Osteocyte (in vitro differentiated cells): ENCODE measurements at regions not wholly inside any gene's neighbourhood (a gene's known extent, or its start where the extent isn't known, plus 50 kb on each side); places are given as distances from the start of the nearest gene placed in this dataset.

ENCODE experiments used
- DNase-seq: peaks from one replicate; pipeline ENCODE4 v3.0.0; 2021; ENCODE audit warnings: mixed read lengths; ENCODE audit not compliant: unreplicated experiment; ENCODE audit errors: extremely low spot score
- H3K27ac Mint-ChIP-seq: one replicate; pipeline ENCODE4 v1.8.0; 2021; ENCODE audit warnings: mild to moderate bottlenecking, mixed read lengths; ENCODE audit not compliant: unreplicated experiment
- H3K27me3 Mint-ChIP-seq: one replicate; pipeline ENCODE4 v1.8.0; 2021; ENCODE audit warnings: mixed read lengths; ENCODE audit not compliant: unreplicated experiment
- H3K36me3 Mint-ChIP-seq: one replicate; pipeline ENCODE4 v1.8.0; 2021; ENCODE audit warnings: mixed read lengths; ENCODE audit not compliant: unreplicated experiment
- H3K4me1 Mint-ChIP-seq: one replicate; pipeline ENCODE4 v1.8.0; 2021; ENCODE audit warnings: mixed read lengths; ENCODE audit not compliant: unreplicated experiment
- H3K4me3 Mint-ChIP-seq: one replicate; pipeline ENCODE4 v1.8.0; 2021; ENCODE audit warnings: mild to moderate bottlenecking, moderate library complexity, mixed read lengths; ENCODE audit not compliant: unreplicated experiment
- H3K9me3 Mint-ChIP-seq: one replicate; pipeline ENCODE4 v1.8.0; 2021; ENCODE audit warnings: mixed read lengths; ENCODE audit not compliant: unreplicated experiment
- TF ChIP-seq, protein P1 (sequence below): fragments of 200-600 bp; sonication (generic); IDR thresholded peaks from 2 replicates; pipeline ENCODE4 v1.5.0; 2021; ENCODE audit warnings: antibody characterized with exemption, mild to moderate bottlenecking, moderate library complexity

DNA sequence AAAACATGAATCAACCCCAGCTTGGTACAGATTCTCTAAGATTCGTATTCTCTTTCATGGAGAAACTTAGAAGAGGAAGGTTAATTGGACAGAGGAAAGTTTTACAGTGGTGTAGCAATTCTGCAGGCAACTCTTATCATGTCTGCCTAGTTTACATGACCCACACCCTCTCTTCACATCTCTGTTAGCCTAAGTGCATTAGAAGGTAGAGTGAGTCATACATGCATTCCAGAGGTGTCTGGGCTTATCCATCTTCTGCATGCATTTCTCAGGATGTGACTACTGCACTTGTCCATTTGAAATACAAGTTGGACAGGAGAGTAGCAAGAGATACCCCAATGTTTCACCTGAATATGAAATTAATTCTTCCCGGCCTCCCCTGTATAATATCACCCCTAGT, 578.4 kb upstream of the NCAM2 start:
- H3K36me3 Mint-ChIP-seq, result no peaks in the 10 kb centered on the region
- no peak overlapping the region for H3K27ac Mint-ChIP-seq
- DNase-seq, result no peak
- H3K27me3 Mint-ChIP-seq, result no peaks in the 10 kb centered on the region
- TF ChIP-seq, protein P1, sequence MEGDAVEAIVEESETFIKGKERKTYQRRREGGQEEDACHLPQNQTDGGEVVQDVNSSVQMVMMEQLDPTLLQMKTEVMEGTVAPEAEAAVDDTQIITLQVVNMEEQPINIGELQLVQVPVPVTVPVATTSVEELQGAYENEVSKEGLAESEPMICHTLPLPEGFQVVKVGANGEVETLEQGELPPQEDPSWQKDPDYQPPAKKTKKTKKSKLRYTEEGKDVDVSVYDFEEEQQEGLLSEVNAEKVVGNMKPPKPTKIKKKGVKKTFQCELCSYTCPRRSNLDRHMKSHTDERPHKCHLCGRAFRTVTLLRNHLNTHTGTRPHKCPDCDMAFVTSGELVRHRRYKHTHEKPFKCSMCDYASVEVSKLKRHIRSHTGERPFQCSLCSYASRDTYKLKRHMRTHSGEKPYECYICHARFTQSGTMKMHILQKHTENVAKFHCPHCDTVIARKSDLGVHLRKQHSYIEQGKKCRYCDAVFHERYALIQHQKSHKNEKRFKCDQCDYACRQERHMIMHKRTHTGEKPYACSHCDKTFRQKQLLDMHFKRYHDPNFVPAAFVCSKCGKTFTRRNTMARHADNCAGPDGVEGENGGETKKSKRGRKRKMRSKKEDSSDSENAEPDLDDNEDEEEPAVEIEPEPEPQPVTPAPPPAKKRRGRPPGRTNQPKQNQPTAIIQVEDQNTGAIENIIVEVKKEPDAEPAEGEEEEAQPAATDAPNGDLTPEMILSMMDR, result no peak
- no peak overlapping the region for H3K4me3 Mint-ChIP-seq
- H3K9me3 Mint-ChIP-seq, result peaks cover 49% of the 10 kb centered on the region
- H3K4me1 Mint-ChIP-seq, result no peaks in the 10 kb centered on the region

DNA sequence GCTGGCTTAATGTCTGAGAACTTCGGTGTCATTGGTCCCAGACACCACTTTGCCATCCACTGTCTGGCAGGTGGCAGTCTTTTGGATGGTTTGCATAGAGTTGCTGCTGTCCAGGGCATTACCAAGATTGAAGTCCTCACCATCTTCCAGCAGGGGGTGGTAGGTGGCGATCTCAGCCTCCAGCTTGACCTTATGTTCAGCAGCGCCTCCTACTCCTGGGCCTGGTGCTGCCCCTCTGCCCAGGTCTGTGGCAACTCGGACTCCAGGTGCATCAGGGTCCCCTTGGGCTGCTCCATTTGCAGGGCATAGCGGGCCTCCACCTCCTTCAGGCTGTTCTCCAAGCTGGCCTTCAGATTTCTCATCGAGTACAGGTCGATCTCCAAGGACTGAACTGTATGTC, 573.3 kb upstream of the NCAM2 start:
- no peaks in the 10 kb centered on the region for H3K4me1 Mint-ChIP-seq
- H3K36me3 Mint-ChIP-seq, result no peaks in the 10 kb centered on the region
- TF ChIP-seq, protein P1, result no peak

DNA sequence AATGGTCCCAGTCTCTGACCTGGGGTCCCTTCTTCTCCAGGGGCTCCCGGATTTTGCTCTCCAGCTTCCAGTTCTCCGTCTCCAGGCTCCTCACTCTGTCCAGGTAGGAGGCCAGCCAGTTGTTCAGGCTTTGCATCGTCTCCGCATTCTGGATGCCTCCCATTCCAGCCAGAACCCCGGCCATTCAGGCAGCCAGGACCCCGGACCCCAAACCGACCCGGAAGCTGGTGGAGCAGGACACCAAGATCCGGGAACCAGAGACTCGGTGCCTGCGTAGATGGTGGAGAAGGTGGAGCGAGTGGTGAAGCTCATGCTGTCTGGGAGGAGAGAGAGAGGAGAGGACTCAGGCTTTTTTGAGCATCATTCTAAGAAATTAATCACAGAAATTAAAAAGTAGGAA, 572.4 kb upstream of the NCAM2 start:
- DNase-seq, result no peak
- H3K27me3 Mint-ChIP-seq, result no peaks in the 10 kb centered on the region
- TF ChIP-seq, protein P1, result no peak
- no peaks in the 10 kb centered on the region for H3K36me3 Mint-ChIP-seq
- no peaks in the 10 kb centered on the region for H3K4me1 Mint-ChIP-seq
- H3K27ac Mint-ChIP-seq, result no peak overlapping the region
- H3K9me3 Mint-ChIP-seq, result peaks cover 42% of the 10 kb centered on the region
- no peak overlapping the region for H3K4me3 Mint-ChIP-seq

More for the DNA sequence above, 573.3 kb upstream of the NCAM2 start:
- no peak overlapping the region for H3K27ac Mint-ChIP-seq
- DNase-seq, result no peak
- no peaks in the 10 kb centered on the region for H3K27me3 Mint-ChIP-seq
- peaks cover 47% of the 10 kb centered on the region for H3K9me3 Mint-ChIP-seq
- no peak overlapping the region for H3K4me3 Mint-ChIP-seq

GRCh38 chr21:20440338-20440737, 557.9 kb upstream of the NCAM2 start:
- Mint-ChIP-seq H3K9me3 (peaks cover 23% of the 10 kb centered on the region), H3K36me3 (no peaks in the 10 kb centered on the region), H3K4me3 (no peak overlapping the region), H3K27me3 (no peaks in the 10 kb centered on the region), H3K4me1 (no peaks in the 10 kb centered on the region), H3K27ac (no peak overlapping the region)
- TF ChIP-seq, protein P1, result no peak
- no peak for DNase-seq

GRCh38 chr21:20443558-20444155, 554.6 kb upstream of the NCAM2 start:
- Mint-ChIP-seq H3K27ac (no peak overlapping the region), H3K9me3 (peaks cover 17% of the 10 kb centered on the region), H3K27me3 (no peaks in the 10 kb centered on the region), H3K36me3 (no peaks in the 10 kb centered on the region), H3K4me3 (no peak overlapping the region), H3K4me1 (no peaks in the 10 kb centered on the region)
- no peak for DNase-seq
- TF ChIP-seq, protein P1, result peak; percentile 57
